SK-N-SH (cell line): ENCODE measurements at regions not wholly inside any gene's neighbourhood (a gene's known extent, or its start where the extent isn't known, plus 50 kb on each side); places are given as distances from the start of the nearest gene placed in this dataset.

Experiments
- CTCF ChIA-PET: fragments of 300-600, 350-600 bp; formaldehyde crosslinking; extraction: SDS; loops from one replicate; lab custom pipeline; 2021; lab: Yijun Ruan, JAX
- POLR2A ChIA-PET: fragments of 350-600 bp; sonication (Branson Sonifier 250); formaldehyde crosslinking; extraction: SDS; loops from one replicate; lab custom pipeline; 2020; ENCODE audit warnings: antibody characterized with exemption, inconsistent platforms; lab: Yijun Ruan, JAX
- DNase-seq: peaks from one replicate; pipeline ENCODE4 v3.0.0; 2012
- H2AFZ ChIP-seq: fragments of 200-600 bp; sonication (generic); 2 replicates; pipeline ENCODE4 v1.8.1; 2016; ENCODE audit warnings: antibody characterized with exemption, mild to moderate bottlenecking, low read depth
- H3F3A ChIP-seq: fragments of 200-600 bp; sonication (generic); replicated peaks from 2 replicates; pipeline ENCODE3; 2016; ENCODE audit warnings: antibody characterized with exemption, mild to moderate bottlenecking; ENCODE audit not compliant: insufficient read depth
- H3K27ac ChIP-seq, 2 experiments: fragments of 200-500 bp in 1 of 2; fragments of 200-600 bp in 1 of 2; sonication (Bioruptor generic) in 1 of 2; sonication (generic), shearing (Covaris generic) in 1 of 2; 2 replicates each; pipeline versions ENCODE4 v1.5.1 to v1.6.1; 2014 to 2016; ENCODE audit warnings: low read depth in 2 of 2, inconsistent platforms in 1 of 2, low read length in 1 of 2, mild to moderate bottlenecking in 1 of 2, mixed read lengths in 1 of 2
- H3K27me3 ChIP-seq: fragments of 200-600 bp; sonication (generic), shearing (Covaris generic); 2 replicates; pipeline ENCODE4 v1.6.1; 2016; ENCODE audit warnings: mixed run types; ENCODE audit not compliant: insufficient read depth
- H3K36me3 ChIP-seq, 2 experiments: fragments of 200-500 bp in 1 of 2; fragments of 200-600 bp in 1 of 2; sonication (Bioruptor generic) in 1 of 2; sonication (generic) in 1 of 2; replicated peaks in 1 of 2; 2 replicates each; pipeline versions ENCODE3 to v1.5.1; 2014 to 2016; ENCODE audit warnings: low read length in 1 of 2, mild to moderate bottlenecking in 1 of 2; ENCODE audit not compliant: insufficient read depth in 2 of 2, control insufficient read depth in 1 of 2
- H3K4me1 ChIP-seq, 2 experiments: fragments of 200-500 bp in 1 of 2; fragments of 200-600 bp in 1 of 2; sonication (Bioruptor generic) in 1 of 2; sonication (generic), shearing (Covaris generic) in 1 of 2; 2 replicates each; pipeline versions ENCODE4 v1.5.1 to v1.6.1; 2014 to 2016; ENCODE audit warnings: low read depth in 1 of 2, low read length in 1 of 2, mixed run types in 1 of 2; ENCODE audit not compliant: insufficient read depth in 2 of 2, control insufficient read depth in 1 of 2
- H3K4me2 ChIP-seq: fragments of 200-600 bp; sonication (generic), shearing (Covaris generic); 2 replicates; pipeline ENCODE4 v1.6.1; 2017; ENCODE audit warnings: mixed run types
- H3K4me3 ChIP-seq, 2 experiments: fragments of 200-500 bp in 1 of 2; fragments of 200-600 bp in 1 of 2; sonication (Bioruptor generic) in 1 of 2; sonication (generic), shearing (Covaris generic) in 1 of 2; 2 replicates each; pipeline versions ENCODE4 v1.5.1 to v1.8.1; 2014 to 2016; ENCODE audit warnings: low read depth in 2 of 2, inconsistent platforms in 1 of 2, low read length in 1 of 2, mild to moderate bottlenecking in 1 of 2, mixed read lengths in 1 of 2, moderate library complexity in 1 of 2
- H3K79me2 ChIP-seq: fragments of 200-600 bp; sonication (generic); 2 replicates; pipeline ENCODE4 v1.8.1; 2017; ENCODE audit warnings: mild to moderate bottlenecking; ENCODE audit not compliant: insufficient read depth
- H3K9ac ChIP-seq: fragments of 200-600 bp; sonication (generic); 2 replicates; pipeline ENCODE4 v1.6.1; 2017; ENCODE audit warnings: mixed run types
- H3K9me2 ChIP-seq: fragments of 200-600 bp; sonication (generic); 2 replicates; pipeline ENCODE4 v1.6.1; 2017; ENCODE audit warnings: mixed run types
- H3K9me3 ChIP-seq: fragments of 200-600 bp; sonication (generic); 2 replicates; pipeline ENCODE4 v1.6.1; 2017; ENCODE audit warnings: mixed run types, mild to moderate bottlenecking, moderate library complexity
- H4K20me1 ChIP-seq: fragments of 200-600 bp; sonication (generic); 2 replicates; pipeline ENCODE4 v1.6.1; 2017; ENCODE audit warnings: mild to moderate bottlenecking, mixed run types; ENCODE audit not compliant: insufficient read depth
- CTCF ChIP-seq: fragments of 200-600 bp; sonication (generic); IDR thresholded peaks from 2 replicates; pipeline ENCODE4 v1.6.1; 2017; ENCODE audit warnings: antibody characterized with exemption, mild to moderate bottlenecking, moderate library complexity
- ELF1 ChIP-seq: IDR thresholded peaks from 2 replicates; pipeline ENCODE4 v1.4.0; 2012
- EZH2phosphoT487 ChIP-seq: fragments of 200-600 bp; sonication (generic); IDR thresholded peaks from 2 replicates; pipeline ENCODE4 v1.6.1; 2017; ENCODE audit warnings: low read depth, mixed run types, mild to moderate bottlenecking, antibody characterized with exemption, moderate library complexity, borderline replicate concordance
- FOXJ3 ChIP-seq: sonication (generic); formaldehyde crosslinking; IDR thresholded peaks from 2 replicates; pipeline ENCODE4 v1.5.1; 2020; ENCODE audit warnings: mild to moderate bottlenecking, missing genetic modification reagents
- FOXM1 ChIP-seq: IDR thresholded peaks from 2 replicates; pipeline ENCODE4 v1.4.0; 2012; ENCODE audit warnings: low read depth, mild to moderate bottlenecking
- GABPA ChIP-seq: IDR thresholded peaks from 2 replicates; pipeline ENCODE4 v1.4.0; 2012; ENCODE audit warnings: low read depth, mild to moderate bottlenecking
- GATA2 ChIP-seq: sonication (generic); formaldehyde crosslinking; IDR thresholded peaks from 2 replicates; pipeline ENCODE4 v1.5.0; 2020; ENCODE audit warnings: mild to moderate bottlenecking, missing genetic modification reagents
- MAX ChIP-seq: IDR thresholded peaks from 2 replicates; pipeline ENCODE4 v1.4.0; 2012; ENCODE audit warnings: low read depth
- MEF2A ChIP-seq: IDR thresholded peaks from 2 replicates; pipeline ENCODE4 v1.4.0; 2012; ENCODE audit warnings: low read depth, borderline replicate concordance
- NFIC ChIP-seq: IDR thresholded peaks from 2 replicates; pipeline ENCODE4 v1.4.0; 2012; ENCODE audit warnings: borderline replicate concordance
- NRF1 ChIP-seq: IDR thresholded peaks from 2 replicates; pipeline ENCODE4 v1.6.1; 2012; ENCODE audit warnings: low read depth, mild to moderate bottlenecking, low read length
- RCOR1 ChIP-seq: fragments of 150-350 bp; IDR thresholded peaks from 2 replicates; pipeline ENCODE4 v1.6.1; 2017; ENCODE audit warnings: antibody characterized with exemption, low read length
- REST ChIP-seq: IDR thresholded peaks from 2 replicates; pipeline ENCODE4 v1.6.1; 2012; ENCODE audit warnings: mild to moderate bottlenecking, low read depth, low read length, moderate library complexity
- RFX5 ChIP-seq: IDR thresholded peaks from 2 replicates; pipeline ENCODE4 v1.6.1; 2012; ENCODE audit warnings: mild to moderate bottlenecking, improper control_type of control experiment, low read length
- RXRA ChIP-seq: IDR thresholded peaks from 2 replicates; pipeline ENCODE4 v1.4.0; 2012; ENCODE audit warnings: low read depth, mild to moderate bottlenecking, borderline replicate concordance
- USF1 ChIP-seq: IDR thresholded peaks from 2 replicates; pipeline ENCODE4 v1.4.0; 2012; ENCODE audit warnings: low read depth, borderline replicate concordance
- USF2 ChIP-seq: fragments of 150-350 bp; IDR thresholded peaks from 2 replicates; pipeline ENCODE4 v1.6.1; 2017; ENCODE audit warnings: antibody characterized with exemption, low read length, low read depth, borderline replicate concordance
- YY1 ChIP-seq: IDR thresholded peaks from 2 replicates; pipeline ENCODE4 v1.4.0; 2012; ENCODE audit warnings: low read depth, mild to moderate bottlenecking
- WGBS: methylation state at CpG from one replicate; pipeline ENCODE4 v1.1.6; 2017; ENCODE audit warnings: low lambda C conversion rate; 5-methylcytosine and 5-hydroxymethylcytosine counted together

- no peak overlapping the region for H3K27ac ChIP-seq
- CTCF ChIA-PET, result no interaction called here
- H4K20me1 ChIP-seq, result no peaks in the 10 kb centered on the region
- no peaks in the 10 kb centered on the region for H3K36me3 ChIP-seq
- no peak overlapping the region for H3K4me3 ChIP-seq
- no peaks in the 10 kb centered on the region for H3K9me3 ChIP-seq
- POLR2A ChIA-PET, result no interaction called here
- no peak overlapping the region for H3K4me2 ChIP-seq
- 0% methylated on average over 1 of the region's 1 CpG for WGBS
- no peaks in the 10 kb centered on the region for H3F3A ChIP-seq
- no peak overlapping the region for H3K9ac ChIP-seq
- no peak for TF ChIP-seq MAX
- no peak for TF ChIP-seq RFX5
- no peak for TF ChIP-seq YY1
- TF ChIP-seq REST, result no peak
- TF ChIP-seq CTCF, result no peak
- TF ChIP-seq GATA2 (CRISPR knock-in tag), result no peak
- no peak for TF ChIP-seq USF2
- TF ChIP-seq MEF2A, result no peak
- no peak for TF ChIP-seq FOXM1
- no peak overlapping the region for H2AFZ ChIP-seq
- no peaks in the 10 kb centered on the region; the same call in 1 of the 2 replicates for H3K27me3 ChIP-seq
- H3K79me2 ChIP-seq, result no peaks in the 10 kb centered on the region
- DNase-seq, result no peak
- peaks cover 0 to 11% of the 10 kb centered on the region in 2 experiments; a peak in 1 of 4 replicates for H3K4me1 ChIP-seq
- no peaks in the 10 kb centered on the region for H3K9me2 ChIP-seq
Measured at GRCh38 chr1:112255080-112255479, 140.9 kb upstream of the CTTNBP2NL start.

- H3K27me3 ChIP-seq, result no peaks in the 10 kb centered on the region; the same call in 1 of the 2 replicates
- no peaks in the 10 kb centered on the region for H3K36me3 ChIP-seq
- no peak overlapping the region for H3K4me3 ChIP-seq
- no peak overlapping the region for H3K27ac ChIP-seq
- no peaks in the 10 kb centered on the region for H4K20me1 ChIP-seq
- ChIA-PET POLR2A (no interaction called here), CTCF (no interaction called here)
- WGBS, result 0% methylated on average over 1 of the region's 1 CpG
- H3K79me2 ChIP-seq, result no peaks in the 10 kb centered on the region
- no peak overlapping the region for H2AFZ ChIP-seq
- H3K4me1 ChIP-seq, result peaks cover 0 to 9% of the 10 kb centered on the region in 2 experiments; a peak in 1 of 4 replicates
- H3K9me2 ChIP-seq, result no peaks in the 10 kb centered on the region
- no peak overlapping the region for H3K9ac ChIP-seq
- H3F3A ChIP-seq, result no peaks in the 10 kb centered on the region
- no peaks in the 10 kb centered on the region for H3K9me3 ChIP-seq
- H3K4me2 ChIP-seq, result no peak overlapping the region
- DNase-seq, result no peak
- TF ChIP-seq USF1 (no peak), RCOR1 (no peak), CTCF (no peak), ELF1 (no peak), NRF1 (no peak), EZH2phosphoT487 (no peak), USF2 (no peak), RXRA (no peak), GABPA (no peak), RFX5 (no peak), NFIC (no peak), FOXJ3 (CRISPR knock-in tag) (no peak)
Measured at GRCh38 chr1:112256411-112256810, 139.6 kb upstream of the CTTNBP2NL start.
